ENCODE measurements at regions not wholly inside any gene's neighbourhood (a gene's known extent, or its start where the extent isn't known, plus 50 kb on each side); places are given as distances from the start of the nearest gene placed in this dataset.
A peak's percentile ranks its signal among the peaks of the same experiment; 100 is the strongest.

GRCh38 chr9:126556560-126557250, 57.0 kb upstream of the LMX1B start:
- DNase-seq (ENCODE audit: low spot score) = no peak

GRCh38 chr9:126558051-126558665, 55.6 kb upstream of the LMX1B start:
- DNase-seq (ENCODE audit: low spot score) = peak; percentile 68

- DNase-seq (ENCODE audit: low spot score) = no peak
Measured at GRCh38 chr9:126559296-126559695, 54.4 kb upstream of the LMX1B start.

GRCh38 chr9:126561582-126561981, 52.1 kb upstream of the LMX1B start:
- no peak for DNase-seq (ENCODE audit: low spot score)

GRCh38 chr9:126563556-126563955, 50.2 kb upstream of the LMX1B start:
- no peak for DNase-seq (ENCODE audit: low spot score)
